SK-N-MC (cell line): ENCODE measurements at regions not wholly inside any gene's neighbourhood (a gene's known extent, or its start where the extent isn't known, plus 50 kb on each side); places are given as distances from the start of the nearest gene placed in this dataset.

ENCODE experiments used
- EZH2 ChIP-seq: fragments of 200-600 bp; sonication (generic); IDR thresholded peaks from one replicate; pipeline ENCODE4 v1.6.1; 2017; ENCODE audit warnings: antibody characterized with exemption
- FOXP2 ChIP-seq: optimal IDR thresholded peaks from 2 replicates; pipeline ENCODE3; 2011; ENCODE audit warnings: mild to moderate bottlenecking, moderate library complexity; ENCODE audit not compliant: insufficient read depth; ENCODE audit errors: extremely low read length, control extremely low read depth
- POLR2AphosphoS5 ChIP-seq: IDR thresholded peaks from 2 replicates; pipeline ENCODE4 v1.6.1; 2012; ENCODE audit warnings: mild to moderate bottlenecking, low read depth, low read length, borderline replicate concordance

DNA sequence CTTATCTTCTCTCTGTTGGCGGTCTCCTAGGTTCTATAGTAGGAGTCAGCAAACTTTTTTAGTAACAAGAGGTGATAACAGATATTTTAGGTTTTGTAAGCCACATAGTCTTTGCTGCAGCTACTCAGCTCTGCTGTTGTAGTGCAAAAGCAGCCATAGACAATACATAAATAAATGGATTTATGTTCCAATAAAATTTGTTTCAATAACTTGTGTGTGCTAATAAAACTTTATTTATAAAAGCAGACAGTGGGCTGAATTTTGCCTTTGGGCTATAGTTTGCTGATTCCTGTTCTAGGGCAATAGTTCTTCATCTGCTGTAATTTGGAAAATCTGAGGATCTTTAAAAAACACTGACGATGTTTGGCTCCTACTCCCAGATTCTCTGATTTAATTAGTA, 469.4 kb upstream of the TNC start:
- no peak for TF ChIP-seq EZH2
- TF ChIP-seq POLR2AphosphoS5, result no peak
- TF ChIP-seq FOXP2, result no peak
